ENCODE measurements at regions not wholly inside any gene's neighbourhood (a gene's known extent, or its start where the extent isn't known, plus 50 kb on each side); places are given as distances from the start of the nearest gene placed in this dataset.

DNA sequence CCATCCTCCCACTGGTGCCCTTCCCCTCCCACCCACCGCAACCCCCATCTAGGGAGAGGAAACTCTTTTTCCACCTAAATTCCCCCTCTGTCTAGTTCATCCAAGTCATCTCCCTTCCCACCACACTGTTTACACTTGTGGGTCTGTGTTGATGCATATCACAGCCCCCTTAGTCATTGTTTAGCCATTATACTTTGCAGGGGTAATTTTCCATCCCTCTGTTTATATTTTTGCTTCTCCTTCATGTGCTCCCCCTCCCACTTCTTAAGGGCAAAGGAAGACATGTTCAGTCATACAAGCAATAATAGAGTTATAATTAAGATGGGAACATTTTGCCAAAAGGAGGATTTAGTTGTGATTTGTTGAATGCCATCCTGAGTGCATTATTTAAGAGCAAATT is 187.8 kb upstream of the TNP1 start:
- no peak for FAIRE-seq
- TF ChIP-seq, protein P1, sequence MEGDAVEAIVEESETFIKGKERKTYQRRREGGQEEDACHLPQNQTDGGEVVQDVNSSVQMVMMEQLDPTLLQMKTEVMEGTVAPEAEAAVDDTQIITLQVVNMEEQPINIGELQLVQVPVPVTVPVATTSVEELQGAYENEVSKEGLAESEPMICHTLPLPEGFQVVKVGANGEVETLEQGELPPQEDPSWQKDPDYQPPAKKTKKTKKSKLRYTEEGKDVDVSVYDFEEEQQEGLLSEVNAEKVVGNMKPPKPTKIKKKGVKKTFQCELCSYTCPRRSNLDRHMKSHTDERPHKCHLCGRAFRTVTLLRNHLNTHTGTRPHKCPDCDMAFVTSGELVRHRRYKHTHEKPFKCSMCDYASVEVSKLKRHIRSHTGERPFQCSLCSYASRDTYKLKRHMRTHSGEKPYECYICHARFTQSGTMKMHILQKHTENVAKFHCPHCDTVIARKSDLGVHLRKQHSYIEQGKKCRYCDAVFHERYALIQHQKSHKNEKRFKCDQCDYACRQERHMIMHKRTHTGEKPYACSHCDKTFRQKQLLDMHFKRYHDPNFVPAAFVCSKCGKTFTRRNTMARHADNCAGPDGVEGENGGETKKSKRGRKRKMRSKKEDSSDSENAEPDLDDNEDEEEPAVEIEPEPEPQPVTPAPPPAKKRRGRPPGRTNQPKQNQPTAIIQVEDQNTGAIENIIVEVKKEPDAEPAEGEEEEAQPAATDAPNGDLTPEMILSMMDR (IDR thresholded peaks at IDR 0.05; ENCODE audit: insufficient read depth, low read length, severe bottlenecking): no peak
- peaks cover 11% of the 10 kb centered on the region for H3K27me3 ChIP-seq (ENCODE audit: control insufficient read depth, insufficient read depth, low read length)
- no peak for DNase-seq (ENCODE audit: low read depth)
- H3K36me3 ChIP-seq (ENCODE audit: control insufficient read depth, insufficient read depth, low read length): no peaks in the 10 kb centered on the region
- no peak overlapping the region for H3K4me3 ChIP-seq (ENCODE audit: low read depth, low read length)

DNA sequence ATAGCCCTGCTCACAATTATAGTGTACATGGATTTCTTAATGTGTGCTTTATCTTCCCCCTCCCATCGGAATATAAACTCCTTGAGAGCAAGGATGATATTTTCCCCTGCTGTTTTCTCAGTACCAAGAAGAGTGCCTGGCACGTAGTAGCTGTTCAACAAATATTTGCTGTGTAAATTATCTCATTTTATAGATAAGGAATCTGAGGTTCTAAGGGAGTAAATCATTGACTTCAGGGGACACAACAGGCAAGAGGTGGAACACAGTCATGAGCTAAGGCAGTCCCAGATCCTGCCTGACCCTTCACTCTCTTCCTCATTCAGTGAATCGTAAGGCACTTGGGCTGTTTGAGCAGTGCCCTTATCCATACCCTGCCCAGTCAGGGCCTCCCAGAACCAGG is 187.3 kb upstream of the TNP1 start:
- FAIRE-seq: no peak
- TF ChIP-seq, protein P1 (IDR thresholded peaks at IDR 0.05; ENCODE audit: insufficient read depth, low read length, severe bottlenecking): no peak
- Histone ChIP-seq H3K27me3 (ENCODE audit: control insufficient read depth, insufficient read depth, low read length) (peaks cover 11% of the 10 kb centered on the region), H3K4me3 (ENCODE audit: low read depth, low read length) (no peak overlapping the region), H3K36me3 (ENCODE audit: control insufficient read depth, insufficient read depth, low read length) (no peaks in the 10 kb centered on the region)
- no peak for DNase-seq (ENCODE audit: low read depth)

DNA sequence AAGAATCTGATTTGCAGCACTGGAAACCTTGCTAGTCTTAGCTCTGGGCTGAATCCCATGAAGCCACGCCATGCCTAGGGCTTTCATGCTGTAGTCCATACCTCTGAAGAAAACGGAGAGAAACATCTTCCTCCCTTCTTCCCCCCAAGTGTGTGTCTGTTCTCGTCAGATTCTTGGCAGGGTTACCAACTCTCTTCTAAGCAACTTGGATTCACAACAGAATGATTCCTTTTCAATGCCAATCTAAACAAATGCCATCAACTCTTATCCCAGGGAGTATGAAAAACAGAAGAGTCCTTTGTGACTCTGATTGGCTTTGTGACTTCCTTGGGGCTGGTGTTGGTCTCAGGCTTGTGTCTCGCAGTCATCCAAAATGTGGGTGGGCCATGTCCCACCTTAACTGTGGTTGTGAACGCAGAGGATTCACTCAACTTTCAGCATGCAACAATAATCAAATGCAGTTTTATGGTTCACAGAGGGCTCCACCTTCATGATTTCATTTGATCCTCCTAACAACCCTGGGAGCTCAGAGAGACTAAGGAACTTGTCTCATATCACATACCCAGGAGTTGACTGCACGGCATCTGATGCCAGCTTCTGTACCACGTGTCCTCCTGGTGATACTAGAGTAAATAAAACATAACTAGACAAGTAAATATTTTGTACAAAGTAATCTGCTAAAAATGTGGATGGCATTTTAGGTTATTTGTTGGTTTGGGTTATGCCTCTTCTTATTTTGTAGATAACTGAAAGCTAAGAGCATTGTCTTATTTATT is 186.0 kb upstream of the TNP1 start:
- FAIRE-seq: no peak
- H3K36me3 ChIP-seq (ENCODE audit: control insufficient read depth, insufficient read depth, low read length): no peaks in the 10 kb centered on the region

DNA sequence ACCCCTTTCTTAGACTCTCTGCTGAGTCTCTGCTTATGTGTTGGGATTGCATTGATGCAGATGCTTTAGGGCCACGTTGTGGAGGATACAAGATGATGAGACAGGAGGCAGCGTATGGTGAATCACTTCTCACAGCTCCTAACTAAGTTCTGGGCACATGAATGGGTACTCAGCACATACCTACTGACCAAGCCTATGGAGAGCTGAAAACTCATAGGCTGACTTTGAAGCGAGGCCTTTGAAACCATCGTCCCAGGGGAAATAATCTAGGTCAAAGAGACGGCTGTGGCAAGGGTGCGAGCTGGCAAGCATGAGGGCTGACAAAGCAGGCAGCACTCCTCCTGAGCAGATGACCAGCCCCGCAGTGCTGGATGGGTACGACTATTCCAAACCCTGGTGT is 180.2 kb upstream of the TNP1 start:
- TF ChIP-seq, protein P1 (IDR thresholded peaks at IDR 0.05; ENCODE audit: insufficient read depth, low read length, severe bottlenecking): no peak
- no peaks in the 10 kb centered on the region for H3K36me3 ChIP-seq (ENCODE audit: control insufficient read depth, insufficient read depth, low read length)
- FAIRE-seq (no peak), DNase-seq (ENCODE audit: low read depth) (no peak)
- no peak overlapping the region for H3K4me3 ChIP-seq (ENCODE audit: low read depth, low read length)
- H3K27me3 ChIP-seq (ENCODE audit: control insufficient read depth, insufficient read depth, low read length): no peaks in the 10 kb centered on the region

More for the DNA sequence above, 186.0 kb upstream of the TNP1 start:
- Histone ChIP-seq H3K27me3 (ENCODE audit: control insufficient read depth, insufficient read depth, low read length) (peaks cover 11% of the 10 kb centered on the region), H3K4me3 (ENCODE audit: low read depth, low read length) (no peak overlapping the region)
- TF ChIP-seq, protein P1 (IDR thresholded peaks at IDR 0.05; ENCODE audit: insufficient read depth, low read length, severe bottlenecking): no peak
- DNase-seq (ENCODE audit: low read depth): no peak

DNA sequence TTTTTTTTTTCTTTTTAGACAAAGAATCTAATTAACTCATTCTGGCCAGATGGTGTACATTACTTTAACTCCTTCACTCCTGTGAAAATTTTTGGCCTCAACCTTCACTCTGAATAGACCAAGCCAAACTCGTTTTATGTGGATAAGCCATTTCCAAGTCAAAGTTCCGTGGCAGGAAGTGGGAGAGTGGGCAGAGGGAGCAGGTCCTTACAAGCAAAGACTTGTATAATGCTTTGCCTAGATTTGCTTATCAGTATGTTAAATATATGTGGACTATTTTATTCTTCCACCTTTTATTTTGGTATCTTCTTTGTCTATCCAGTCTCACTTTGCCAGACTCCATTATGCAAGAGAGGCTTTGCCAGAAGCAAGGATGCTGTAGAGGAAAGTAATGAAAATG is 178.1 kb upstream of the TNP1 start:
- Histone ChIP-seq H3K36me3 (ENCODE audit: control insufficient read depth, insufficient read depth, low read length) (no peaks in the 10 kb centered on the region), H3K27me3 (ENCODE audit: control insufficient read depth, insufficient read depth, low read length) (no peaks in the 10 kb centered on the region), H3K4me3 (ENCODE audit: low read depth, low read length) (no peak overlapping the region)
- TF ChIP-seq, protein P1 (IDR thresholded peaks at IDR 0.05; ENCODE audit: insufficient read depth, low read length, severe bottlenecking): no peak
- DNase-seq (ENCODE audit: low read depth) (peak; percentile 80), FAIRE-seq (no peak)

DNA sequence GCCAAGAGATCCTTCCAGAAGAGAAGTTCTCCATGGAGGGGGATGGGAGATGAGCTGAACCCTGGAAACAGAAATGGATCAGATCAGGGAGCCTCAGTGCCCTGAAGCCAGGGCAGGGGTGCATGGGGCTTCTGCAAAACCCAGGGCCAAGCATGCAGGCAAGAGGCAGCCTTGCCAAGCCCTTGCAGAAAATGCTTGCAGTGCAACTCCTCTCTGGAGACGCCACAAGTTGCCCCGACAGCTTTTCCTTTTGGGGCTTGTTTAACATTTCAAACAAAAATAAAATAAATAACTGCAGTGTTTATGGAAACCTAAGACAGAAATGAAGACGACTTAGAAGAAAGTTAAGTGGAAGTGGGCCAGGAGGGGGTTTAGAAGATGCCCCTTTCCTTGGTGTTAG is 177.5 kb upstream of the TNP1 start:
- no peak for DNase-seq (ENCODE audit: low read depth)
- FAIRE-seq: no peak
- H3K27me3 ChIP-seq (ENCODE audit: control insufficient read depth, insufficient read depth, low read length): no peaks in the 10 kb centered on the region
- no peaks in the 10 kb centered on the region for H3K36me3 ChIP-seq (ENCODE audit: control insufficient read depth, insufficient read depth, low read length)
- H3K4me3 ChIP-seq (ENCODE audit: low read depth, low read length): no peak overlapping the region
- TF ChIP-seq, protein P1 (IDR thresholded peaks at IDR 0.05; ENCODE audit: insufficient read depth, low read length, severe bottlenecking): no peak

Measured in bronchial epithelial cell (primary cell).